Bronchial epithelial cell (primary cell): ENCODE measurements at regions not wholly inside any gene's neighbourhood (a gene's known extent, or its start where the extent isn't known, plus 50 kb on each side); places are given as distances from the start of the nearest gene placed in this dataset.
A peak's percentile ranks its signal among the peaks of the same experiment; 100 is the strongest.

Experiments
- DNase-seq: peaks from one replicate; pipeline ENCODE4 v3.0.0-alpha.2; 2010; ENCODE audit warnings: low read depth
- FAIRE-seq: peaks from 2 replicates; lab custom pipeline; 2011; peaks lifted over from hg19 to GRCh38; lab: Jason Lieb, UNC
- H3K27me3 ChIP-seq: 2 replicates; pipeline ENCODE4 v1.5.1; 2011; ENCODE audit warnings: low read length; ENCODE audit not compliant: control insufficient read depth, insufficient read depth
- H3K36me3 ChIP-seq: 2 replicates; pipeline ENCODE4 v1.5.1; 2011; ENCODE audit warnings: low read length; ENCODE audit not compliant: control insufficient read depth, insufficient read depth
- H3K4me3 ChIP-seq: 2 replicates; pipeline ENCODE4 v1.5.1; 2011; ENCODE audit warnings: mild to moderate bottlenecking, low read depth, low read length, control low read depth
- CTCF ChIP-seq: IDR thresholded peaks from 2 replicates; pipeline ENCODE4 v1.5.1; 2011; ENCODE audit warnings: mild to moderate bottlenecking, moderate library complexity, low read length, control low read depth, inconsistent platforms; ENCODE audit not compliant: insufficient read depth, severe bottlenecking

GRCh38 chr9:38200431-38200830, 131.4 kb upstream of the SHB start:
- FAIRE-seq: no peak
- Histone ChIP-seq H3K36me3 (no peaks in the 10 kb centered on the region), H3K4me3 (no peak overlapping the region), H3K27me3 (no peaks in the 10 kb centered on the region)
- no peak for TF ChIP-seq CTCF
- DNase-seq: no peak

- FAIRE-seq (no peak), DNase-seq (no peak)
- TF ChIP-seq CTCF: no peak
- Histone ChIP-seq H3K27me3 (no peaks in the 10 kb centered on the region), H3K36me3 (no peaks in the 10 kb centered on the region), H3K4me3 (no peak overlapping the region)
Measured at GRCh38 chr9:38198140-38198539, 129.1 kb upstream of the SHB start.

- no peaks in the 10 kb centered on the region for H3K27me3 ChIP-seq
- FAIRE-seq: no peak
- DNase-seq: peak; percentile 38
- no peak overlapping the region for H3K4me3 ChIP-seq
- TF ChIP-seq CTCF: no peak
- no peaks in the 10 kb centered on the region for H3K36me3 ChIP-seq
Measured at GRCh38 chr9:38196714-38197113, 127.7 kb upstream of the SHB start.

GRCh38 chr9:38195737-38196161, 126.7 kb upstream of the SHB start:
- DNase-seq (no peak), FAIRE-seq (no peak)
- H3K27me3 ChIP-seq: no peaks in the 10 kb centered on the region
- TF ChIP-seq CTCF: no peak
- no peaks in the 10 kb centered on the region for H3K36me3 ChIP-seq
- H3K4me3 ChIP-seq: no peak overlapping the region

- no peak for DNase-seq
- FAIRE-seq: no peak
- no peak for TF ChIP-seq CTCF
- H3K27me3 ChIP-seq: no peaks in the 10 kb centered on the region
- H3K36me3 ChIP-seq: no peaks in the 10 kb centered on the region
- H3K4me3 ChIP-seq: no peak overlapping the region
Measured at GRCh38 chr9:38194870-38195269, 125.8 kb upstream of the SHB start.

- TF ChIP-seq CTCF: no peak
- FAIRE-seq: no peak
- H3K36me3 ChIP-seq: no peaks in the 10 kb centered on the region
- DNase-seq: no peak
- no peaks in the 10 kb centered on the region for H3K27me3 ChIP-seq
- H3K4me3 ChIP-seq: no peak overlapping the region
Measured at GRCh38 chr9:38192731-38193265, 123.8 kb upstream of the SHB start.
